H1 (cell line): ENCODE measurements at regions not wholly inside any gene's neighbourhood (a gene's known extent, or its start where the extent isn't known, plus 50 kb on each side); places are given as distances from the start of the nearest gene placed in this dataset.

Experiments used
- CTCF ChIA-PET: fragments of 300-600 bp; sonication (Branson Sonifier 250); formaldehyde crosslinking; loops from one replicate; lab custom pipeline; 2021; ENCODE audit not compliant: partially characterized antibody; lab: Charles Lee
- POLR2A ChIA-PET: fragments of 300-600 bp; sonication (Branson Sonifier 250); formaldehyde crosslinking; loops from one replicate; lab custom pipeline; 2021; ENCODE audit warnings: inconsistent platforms; ENCODE audit not compliant: partially characterized antibody; lab: Charles Lee
- DNase-seq, 2 experiments: peaks; one replicate each; pipeline versions ENCODE4 v3.0.0 to v3.0.0-alpha.2; 2010 to 2022; ENCODE audit warnings: low spot score in 2 of 2, low read depth in 1 of 2, mixed read lengths in 1 of 2
- FAIRE-seq: peaks from 2 replicates; lab custom pipeline; 2011; peaks lifted over from hg19 to GRCh38; lab: Jason Lieb, UNC
- H2AFZ ChIP-seq: 2 replicates; pipeline ENCODE4 v1.8.1; 2012; ENCODE audit warnings: low read length, inconsistent platforms
- H2AK5ac ChIP-seq: 2 replicates; pipeline ENCODE4 v1.6.1; 2013; ENCODE audit warnings: low read depth, low read length
- H2BK120ac ChIP-seq: replicated peaks from 2 replicates; pipeline ENCODE3; 2013; ENCODE audit warnings: low read depth, low read length, inconsistent platforms
- H2BK12ac ChIP-seq: 2 replicates; pipeline ENCODE4 v1.6.1; 2013; ENCODE audit warnings: low read depth, low read length
- H2BK15ac ChIP-seq: 2 replicates; pipeline ENCODE4 v1.6.1; 2013; ENCODE audit warnings: low read length
- H2BK20ac ChIP-seq: 2 replicates; pipeline ENCODE4 v1.6.1; 2013; ENCODE audit warnings: low read length
- H2BK5ac ChIP-seq: 2 replicates; pipeline ENCODE4 v1.6.1; 2013; ENCODE audit warnings: low read depth, low read length
- H3K14ac ChIP-seq: 2 replicates; pipeline ENCODE4 v1.6.1; 2013; ENCODE audit warnings: inconsistent platforms; ENCODE audit not compliant: insufficient read length
- H3K18ac ChIP-seq: 2 replicates; pipeline ENCODE4 v1.6.1; 2013; ENCODE audit warnings: low read length; ENCODE audit errors: extremely low read depth
- H3K23ac ChIP-seq: 2 replicates; pipeline ENCODE4 v1.6.1; 2013; ENCODE audit warnings: inconsistent platforms; ENCODE audit not compliant: insufficient read length
- H3K23me2 ChIP-seq: 2 replicates; pipeline ENCODE4 v1.6.1; 2013; ENCODE audit warnings: low read depth, low read length
- H3K27ac ChIP-seq: 2 replicates; pipeline ENCODE4 v1.6.1; 2011; ENCODE audit warnings: low read depth, low read length, inconsistent platforms
- H3K27me3 ChIP-seq, 4 experiments: replicated peaks in 1 of 4; 1 replicate in 1 of 4; 2 replicates in 3 of 4; pipeline versions ENCODE4 v1.6.1 to v1.8.1; 2011 to 2013; ENCODE audit warnings: low read length in 3 of 4, mild to moderate bottlenecking in 3 of 4, inconsistent platforms in 2 of 4, mixed read lengths in 2 of 4, moderate library complexity in 1 of 4; ENCODE audit not compliant: control insufficient read depth in 3 of 4, insufficient read depth in 3 of 4; ENCODE audit errors: extremely low read depth in 1 of 4
- H3K36me3 ChIP-seq, 4 experiments: 2 replicates each; pipeline versions ENCODE4 v1.6.1 to v1.8.1; 2011 to 2013; ENCODE audit warnings: mild to moderate bottlenecking in 4 of 4, low read length in 3 of 4, moderate library complexity in 2 of 4, control low read depth in 1 of 4, inconsistent platforms in 1 of 4; ENCODE audit not compliant: insufficient read depth in 4 of 4, control insufficient read depth in 2 of 4
- H3K4ac ChIP-seq: replicated peaks from 2 replicates; pipeline ENCODE3; 2013; ENCODE audit warnings: low read length, low read depth, mixed read lengths, inconsistent platforms; ENCODE audit not compliant: insufficient read length
- H3K4me1 ChIP-seq, 4 experiments: replicated peaks in 1 of 4; 1 replicate in 1 of 4; 2 replicates in 3 of 4; pipeline versions ENCODE4 v1.6.1 to v1.8.1; 2011 to 2013; ENCODE audit warnings: low read length in 3 of 4, inconsistent platforms in 2 of 4, mixed read lengths in 1 of 4; ENCODE audit not compliant: insufficient read depth in 4 of 4, control insufficient read depth in 3 of 4
- H3K4me2 ChIP-seq, 2 experiments: 2 replicates each; pipeline versions ENCODE4 v1.6.1 to v1.8.1; 2011 to 2013; ENCODE audit warnings: low read depth in 2 of 2, low read length in 2 of 2, control low read depth in 1 of 2, inconsistent platforms in 1 of 2, mild to moderate bottlenecking in 1 of 2; ENCODE audit not compliant: insufficient read depth in 1 of 2
- H3K4me3 ChIP-seq, 4 experiments: fragments of 200-600, 300-600 bp in 1 of 4; sonication (generic), shearing (Covaris generic), sonication (Bioruptor Twin) in 1 of 4; 2 replicates each; pipeline versions ENCODE4 v1.5.1 to v1.8.1; 2011 to 2016; ENCODE audit warnings: low read length in 4 of 4, low read depth in 3 of 4, control low read depth in 2 of 4, inconsistent platforms in 2 of 4, mild to moderate bottlenecking in 2 of 4, mixed read lengths in 1 of 4, moderate library complexity in 1 of 4; ENCODE audit not compliant: insufficient read depth in 2 of 4; ENCODE audit errors: extremely low read depth in 1 of 4
- H3K56ac ChIP-seq: replicated peaks from 2 replicates; pipeline ENCODE3; 2013; ENCODE audit warnings: low read depth, mild to moderate bottlenecking, mixed read lengths, low read length, inconsistent platforms; ENCODE audit not compliant: insufficient read length
- H3K79me1 ChIP-seq: 2 replicates; pipeline ENCODE4 v1.6.1; 2013; ENCODE audit warnings: low read depth, low read length, control low read depth
- H3K79me2 ChIP-seq, 2 experiments: 2 replicates each; pipeline versions ENCODE4 v1.6.1 to v1.8.1; 2012 to 2013; ENCODE audit warnings: low read length in 2 of 2, mild to moderate bottlenecking in 2 of 2, inconsistent platforms in 1 of 2; ENCODE audit not compliant: insufficient read depth in 2 of 2, control insufficient read depth in 1 of 2
- H3K9ac ChIP-seq, 4 experiments: replicated peaks in 1 of 4; 1 replicate in 1 of 4; 2 replicates in 3 of 4; pipeline versions ENCODE4 v1.6.1 to v1.8.1; 2011 to 2013; ENCODE audit warnings: low read depth in 3 of 4, low read length in 3 of 4, control low read depth in 2 of 4, mild to moderate bottlenecking in 2 of 4, moderate library complexity in 2 of 4, inconsistent platforms in 1 of 4; ENCODE audit errors: extremely low read depth in 1 of 4
- H3K9me3 ChIP-seq, 2 experiments: 2 replicates each; pipeline versions ENCODE4 v1.6.1 to v1.8.1; 2012 to 2013; ENCODE audit warnings: mild to moderate bottlenecking in 2 of 2, moderate library complexity in 2 of 2, control low read depth in 1 of 2, inconsistent platforms in 1 of 2, low read depth in 1 of 2, low read length in 1 of 2, mixed read lengths in 1 of 2; ENCODE audit not compliant: insufficient read depth in 2 of 2
- H4K20me1 ChIP-seq, 2 experiments: replicated peaks in 1 of 2; 2 replicates each; pipeline versions ENCODE3 to v1.8.1; 2011 to 2013; ENCODE audit warnings: inconsistent platforms in 2 of 2, low read length in 2 of 2, mild to moderate bottlenecking in 1 of 2; ENCODE audit not compliant: insufficient read depth in 2 of 2, control insufficient read depth in 1 of 2
- H4K5ac ChIP-seq: 2 replicates; pipeline ENCODE4 v1.6.1; 2013; ENCODE audit warnings: low read length, low read depth, mixed read lengths, inconsistent platforms; ENCODE audit not compliant: insufficient read length
- H4K8ac ChIP-seq: 2 replicates; pipeline ENCODE4 v1.8.0; 2013; ENCODE audit warnings: mild to moderate bottlenecking, moderate library complexity, low read length, inconsistent platforms; ENCODE audit not compliant: insufficient read depth; ENCODE audit errors: extremely low read depth
- H4K91ac ChIP-seq: replicated peaks from 2 replicates; pipeline ENCODE3; 2013; ENCODE audit warnings: low read length, mixed read lengths, inconsistent platforms; ENCODE audit not compliant: insufficient read length
- BCL11A ChIP-seq, 2 experiments: IDR thresholded peaks; one replicate each; pipeline ENCODE4 v1.6.1; 2011; ENCODE audit warnings: low read depth in 2 of 2, low read length in 2 of 2, mild to moderate bottlenecking in 2 of 2
- BRCA1 ChIP-seq: IDR thresholded peaks from 2 replicates; pipeline ENCODE4 v1.6.1; 2012; ENCODE audit warnings: low read depth, low read length, improper control_type of control experiment
- CREB1 ChIP-seq: IDR thresholded peaks from 2 replicates; pipeline ENCODE4 v1.6.1; 2012; ENCODE audit warnings: inconsistent platforms
- HDAC2 ChIP-seq, 2 experiments: fragments of 300-600 bp in 1 of 2; sonication (generic) in 1 of 2; IDR thresholded peaks; 2 replicates each; pipeline ENCODE4 v1.6.1; 2011 to 2012; ENCODE audit warnings: low read depth in 2 of 2, low read length in 2 of 2, mild to moderate bottlenecking in 2 of 2, moderate library complexity in 2 of 2, borderline replicate concordance in 1 of 2, inconsistent platforms in 1 of 2
- MAFK ChIP-seq: IDR thresholded peaks from 2 replicates; pipeline ENCODE4 v1.6.1; 2012; ENCODE audit warnings: low read depth, mild to moderate bottlenecking, improper control_type of control experiment, low read length
- POLR2A ChIP-seq, 2 experiments: IDR thresholded peaks; 1 replicate in 1 of 2; 2 replicates in 1 of 2; pipeline ENCODE4 v1.6.1; 2011; ENCODE audit warnings: low read depth in 2 of 2, low read length in 2 of 2, mild to moderate bottlenecking in 2 of 2; ENCODE audit errors: control extremely low read depth in 1 of 2
- RNF2 ChIP-seq: fragments of 200-900, 300-1000 bp; sonication (generic); IDR thresholded peaks from 2 replicates; pipeline ENCODE4 v1.7.1; 2016; ENCODE audit warnings: borderline replicate concordance, low read depth, mild to moderate bottlenecking, antibody characterized with exemption, low read length; ENCODE audit not compliant: poor library complexity, severe bottlenecking; ENCODE audit errors: missing control alignments
- SUZ12 ChIP-seq: fragments of 200-600 bp; sonication (generic); IDR thresholded peaks from 2 replicates; pipeline ENCODE4 v1.6.1; 2012; ENCODE audit warnings: mild to moderate bottlenecking, inconsistent platforms, low read length, moderate library complexity, mixed read lengths
- TCF12 ChIP-seq: IDR thresholded peaks from 2 replicates; pipeline ENCODE4 v1.6.1; 2011; ENCODE audit warnings: low read depth, mild to moderate bottlenecking, low read length
- WGBS, 2 experiments: shearing (Covaris generic) in 1 of 2; methylation state at CpG; one replicate each; pipeline versions ENCODE4 v1.1.6 to v1.1.7; 2013 to 2015; ENCODE audit warnings: low lambda C conversion rate in 2 of 2, mixed read lengths in 2 of 2, inconsistent platforms in 1 of 2, low coverage in 1 of 2, missing lambda C conversion rate in 1 of 2; ENCODE audit not compliant: insufficient replicate concordance in 2 of 2, insufficient coverage in 1 of 2, insufficient read length in 1 of 2; ENCODE audit errors: extremely low coverage in 1 of 2, missing lambda C conversion rate in 1 of 2; 5-methylcytosine and 5-hydroxymethylcytosine counted together

- Histone ChIP-seq H3K27ac (no peak overlapping the region), H3K79me2 (no peaks in the 10 kb centered on the region), H2BK20ac (no peak overlapping the region), H2AFZ (no peak overlapping the region), H3K18ac (no peak overlapping the region), H3K4ac (no peak overlapping the region), H3K79me1 (no peaks in the 10 kb centered on the region), H3K4me1 (no peaks in the 10 kb centered on the region), H3K27me3 (no peaks in the 10 kb centered on the region), H2BK15ac (no peak overlapping the region), H4K91ac (no peak overlapping the region), H3K56ac (no peak overlapping the region), H3K14ac (no peak overlapping the region), H4K20me1 (no peaks in the 10 kb centered on the region), H3K9ac (no peak overlapping the region), H4K8ac (no peak overlapping the region), H2BK12ac (no peak overlapping the region), H3K9me3 (peaks cover 8 to 20% of the 10 kb centered on the region in 2 experiments; a peak in 3 of 4 replicates), H3K36me3 (no peaks in the 10 kb centered on the region; a peak in 1 of 8 replicates), H2BK120ac (no peak overlapping the region), H2BK5ac (no peak overlapping the region), H2AK5ac (no peak overlapping the region), H3K23me2 (no peaks in the 10 kb centered on the region), H3K4me3 (no peak overlapping the region), H3K23ac (no peak overlapping the region), H3K4me2 (no peak overlapping the region), H4K5ac (no peak overlapping the region)
- CTCF ChIA-PET = interaction anchor here (0.9 to 1.0 kb wide), 2 partner anchors 31 to 154 kb away, joined by 3 read pairs; no protein-coding TSS in a partner anchor
- POLR2A ChIA-PET = no interaction called here
- 89% methylated on average over 4 of the region's 4 CpGs; no CpG with 5 or more reads in 1 of the 2 experiments for WGBS, 2 experiments
- no peak for DNase-seq
- FAIRE-seq = no peak
- no peak for TF ChIP-seq TCF12
- TF ChIP-seq SUZ12 = no peak
- no peak for TF ChIP-seq RNF2
- no peak for TF ChIP-seq HDAC2 (IDR thresholded peaks at IDR 0.05; ENCODE audit: borderline replicate concordance in 1 of 2, low read depth in 2 of 2, low read length in 2 of 2)
- TF ChIP-seq POLR2A (IDR thresholded peaks at IDR 0.05; ENCODE audit: control extremely low read depth in 1 of 2, low read depth in 2 of 2, low read length in 2 of 2) = no peak
- TF ChIP-seq CREB1 = no peak
- no peak for TF ChIP-seq BRCA1
- no peak for TF ChIP-seq BCL11A (IDR thresholded peaks at IDR 0.05; ENCODE audit: low read depth in 2 of 2, low read length in 2 of 2)
- TF ChIP-seq MAFK = no peak
These were observed 275.1 kb downstream of the C6orf118 start for GRCh38 chr6:165034271-165034741.
